Activated CD4-positive, alpha-beta T cell treated with anti-CD3 and anti-CD28 coated beads, Interleukin-2, amount 10 ng/mL, durations not matched to agents 24 days and 14 days (primary cell): ENCODE measurements at regions not wholly inside any gene's neighbourhood (a gene's known extent, or its start where the extent isn't known, plus 50 kb on each side); places are given as distances from the start of the nearest gene placed in this dataset.
"Not testable (repeated sequence)": the region's sequence is repeated elsewhere in the genome, so short reads cannot be mapped to it uniquely, and the experiment has no call there.

Source experiments
- DNase-seq: peaks from one replicate; pipeline ENCODE4 v3.0.0; 2022
- H3K27ac Mint-ChIP-seq: one replicate; pipeline ENCODE4 v1.8.0; 2022; ENCODE audit warnings: mild to moderate bottlenecking, mixed read lengths
- H3K27me3 Mint-ChIP-seq: one replicate; pipeline ENCODE4 v1.8.0; 2022; ENCODE audit warnings: mixed read lengths
- H3K36me3 Mint-ChIP-seq: one replicate; pipeline ENCODE4 v1.8.0; 2022; ENCODE audit warnings: low read depth, mild to moderate bottlenecking, mixed read lengths
- H3K4me1 Mint-ChIP-seq: one replicate; pipeline ENCODE4 v1.8.0; 2021; ENCODE audit warnings: mixed read lengths
- H3K4me3 Mint-ChIP-seq: one replicate; pipeline ENCODE4 v1.8.0; 2022; ENCODE audit warnings: mild to moderate bottlenecking, moderate library complexity, mixed read lengths
- H3K9me3 Mint-ChIP-seq: one replicate; pipeline ENCODE4 v1.8.0; 2021; ENCODE audit warnings: mixed read lengths
- intact Hi-C: fragments of 100-400 bp; cut with micrococcal nuclease; formaldehyde crosslinking; loops from one replicate; pipeline ENCODE4 v1.15.1; 2023

DNA sequence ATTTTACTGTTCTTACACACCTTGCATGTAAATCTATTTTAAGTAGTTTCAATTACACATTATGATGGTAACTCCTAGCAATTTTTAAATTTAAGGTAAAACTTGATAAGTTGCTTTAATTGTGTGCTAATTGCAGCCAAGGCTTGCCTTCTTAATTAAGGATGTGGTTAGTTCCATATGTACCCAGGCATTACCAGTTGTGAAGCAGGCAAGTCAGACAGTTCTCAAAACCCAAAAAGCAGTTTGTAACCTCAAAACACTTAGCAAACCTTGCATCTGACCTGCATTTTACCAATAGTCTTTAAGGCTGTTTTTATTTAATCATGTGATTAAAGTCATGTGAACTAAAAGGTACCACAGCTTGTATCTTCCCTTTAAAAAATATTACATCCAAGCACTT, 1159.4 kb downstream of the DSC3 start:
- no peaks in the 10 kb centered on the region for H3K4me1 Mint-ChIP-seq
- no peak for DNase-seq
- H3K27ac Mint-ChIP-seq: no peak overlapping the region
- H3K4me3 Mint-ChIP-seq: no peak overlapping the region
- no peaks in the 10 kb centered on the region for H3K9me3 Mint-ChIP-seq
- no peaks in the 10 kb centered on the region for H3K36me3 Mint-ChIP-seq
- no peaks in the 10 kb centered on the region for H3K27me3 Mint-ChIP-seq
- intact Hi-C loops: no loop called here

DNA sequence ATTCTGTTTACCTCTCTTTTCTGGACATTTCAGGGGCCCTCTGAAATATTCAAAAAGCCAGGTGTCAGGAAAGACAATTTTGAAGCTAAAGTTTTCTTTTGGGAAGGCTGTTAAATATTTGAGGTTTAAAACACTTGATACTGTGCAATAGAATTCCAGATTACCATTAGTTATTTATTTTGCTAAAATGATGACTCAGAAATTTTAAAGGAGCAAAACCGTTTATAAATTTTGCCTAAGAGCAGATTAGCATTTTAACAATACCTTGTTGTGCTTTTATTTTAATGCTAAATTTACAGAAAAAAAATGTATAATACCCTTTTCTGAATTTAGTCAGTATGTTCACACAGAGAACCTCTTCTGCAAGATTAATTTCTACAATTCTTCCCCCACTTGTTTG, 1159.9 kb downstream of the DSC3 start:
- no peaks in the 10 kb centered on the region for H3K4me1 Mint-ChIP-seq
- H3K27me3 Mint-ChIP-seq: no peaks in the 10 kb centered on the region
- intact Hi-C loops: no loop called here
- H3K36me3 Mint-ChIP-seq: no peaks in the 10 kb centered on the region
- no peak for DNase-seq
- no peak overlapping the region for H3K4me3 Mint-ChIP-seq
- H3K27ac Mint-ChIP-seq: no peak overlapping the region
- H3K9me3 Mint-ChIP-seq: no peaks in the 10 kb centered on the region

DNA sequence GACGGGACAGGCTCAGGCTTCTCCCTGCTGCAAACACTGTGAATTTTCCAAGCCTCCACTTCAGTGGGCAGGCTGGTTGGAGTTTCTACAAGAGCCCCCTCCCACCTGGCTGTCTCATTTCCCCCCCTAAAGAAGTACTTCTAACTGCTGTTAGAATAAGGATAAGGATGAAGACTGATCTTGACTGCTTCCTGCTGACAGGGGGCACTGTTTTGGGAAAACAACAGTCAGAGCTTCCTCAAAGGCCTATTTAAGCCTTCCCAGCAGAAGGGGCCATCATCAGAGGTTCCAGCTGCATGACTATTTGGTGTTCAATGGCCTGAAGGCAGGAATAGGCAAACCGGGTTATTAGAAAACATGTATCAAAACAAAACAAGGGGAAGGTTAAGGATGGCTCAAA, 1162.8 kb downstream of the DSC3 start:
- no peak overlapping the region for H3K4me3 Mint-ChIP-seq
- no peak overlapping the region for H3K27ac Mint-ChIP-seq
- no peaks in the 10 kb centered on the region for H3K4me1 Mint-ChIP-seq
- intact Hi-C loops: loop anchor here (10.0 kb wide), 2 partner anchors 405 to 1095 kb away; no protein-coding TSS in a partner anchor
- DNase-seq: no peak
- H3K9me3 Mint-ChIP-seq: no peaks in the 10 kb centered on the region
- H3K36me3 Mint-ChIP-seq: no peaks in the 10 kb centered on the region
- no peaks in the 10 kb centered on the region for H3K27me3 Mint-ChIP-seq

DNA sequence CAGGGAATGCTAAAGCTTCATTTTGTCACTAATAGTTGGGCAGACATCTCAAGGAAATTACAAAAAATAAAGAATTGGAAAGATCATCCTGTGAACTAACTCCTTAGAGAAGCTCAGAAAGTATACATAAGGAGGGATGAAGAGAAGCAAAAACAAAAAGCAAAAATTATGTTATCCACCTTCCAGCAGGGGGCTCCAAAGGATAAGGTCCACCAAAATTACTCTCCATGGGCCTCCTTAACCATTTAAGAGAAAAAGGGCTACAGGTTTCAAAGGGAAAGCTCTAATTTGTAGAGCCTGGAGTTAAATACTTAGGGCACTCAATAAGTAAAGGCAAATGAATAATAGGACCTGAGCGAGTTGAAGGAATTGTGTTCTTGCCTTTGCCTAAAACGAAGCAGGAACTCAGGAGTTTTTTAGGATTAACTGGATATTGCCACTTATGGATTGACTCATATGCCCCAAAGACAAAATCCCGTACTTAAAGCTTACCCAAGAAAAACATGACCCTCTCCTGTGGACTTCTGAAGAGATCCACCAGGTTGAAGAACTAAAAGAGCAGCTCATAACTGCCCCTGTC, 1167.9 kb downstream of the DSC3 start:
- no peaks in the 10 kb centered on the region for H3K9me3 Mint-ChIP-seq
- no peak overlapping the region for H3K4me3 Mint-ChIP-seq
- no peaks in the 10 kb centered on the region for H3K36me3 Mint-ChIP-seq
- H3K27me3 Mint-ChIP-seq: no peaks in the 10 kb centered on the region
- no peaks in the 10 kb centered on the region for H3K4me1 Mint-ChIP-seq
- intact Hi-C loops: loop anchor here (10.0 kb wide), 2 partner anchors 410 to 1100 kb away; no protein-coding TSS in a partner anchor
- no peak for DNase-seq
- H3K27ac Mint-ChIP-seq: no peak overlapping the region

DNA sequence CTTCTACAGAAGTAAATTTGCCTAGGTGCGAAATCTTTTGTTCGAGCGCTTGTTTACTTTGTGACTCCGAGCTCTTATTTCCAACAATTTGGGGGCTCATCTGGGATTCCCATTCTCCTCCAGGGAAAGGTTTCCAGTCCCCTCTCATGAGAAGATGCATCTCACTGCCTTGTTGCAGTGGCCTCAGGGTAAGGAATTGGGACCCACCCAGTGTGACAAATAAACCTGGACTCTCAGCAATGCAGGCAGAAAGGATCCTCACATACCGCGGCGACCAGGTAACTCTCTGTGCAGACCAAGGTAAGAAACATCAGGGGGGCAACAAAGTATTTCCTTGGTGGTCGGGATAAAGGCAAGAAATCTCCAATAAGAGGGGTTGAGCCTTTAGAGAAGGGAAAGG, 1169.3 kb downstream of the DSC3 start:
- intact Hi-C loops: loop anchor here (10.0 kb wide), 2 partner anchors 412 to 1102 kb away; no protein-coding TSS in a partner anchor
- Mint-ChIP-seq H3K36me3 (no peaks in the 10 kb centered on the region), H3K27me3 (no peaks in the 10 kb centered on the region), H3K4me1 (no peaks in the 10 kb centered on the region), H3K4me3 (no peak overlapping the region), H3K27ac (no peak overlapping the region), H3K9me3 (peaks cover 4% of the 10 kb centered on the region)
- DNase-seq: no peak

DNA sequence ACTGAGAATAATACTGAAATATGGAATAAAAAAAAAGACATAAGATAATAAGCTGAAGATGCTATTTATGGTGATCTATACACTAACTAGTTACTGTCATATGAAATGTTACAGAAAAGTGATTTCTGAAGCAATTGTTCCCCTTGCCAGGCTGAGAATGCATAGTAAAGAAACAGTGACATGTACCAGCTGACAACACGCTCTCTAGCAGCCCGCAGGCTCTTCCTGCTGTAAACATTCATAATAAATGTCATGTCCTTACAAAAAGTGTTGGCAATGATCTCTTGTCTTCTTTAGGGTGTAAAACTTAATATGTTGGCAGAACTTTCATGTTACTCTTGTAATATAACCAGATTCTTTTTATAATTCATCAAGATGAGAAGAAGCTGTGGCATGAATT, 1171.3 kb downstream of the DSC3 start:
- Mint-ChIP-seq H3K27me3 (no peaks in the 10 kb centered on the region), H3K27ac (no peak overlapping the region), H3K36me3 (no peaks in the 10 kb centered on the region), H3K4me1 (no peaks in the 10 kb centered on the region), H3K4me3 (no peak overlapping the region), H3K9me3 (peaks cover 4% of the 10 kb centered on the region)
- no peak for DNase-seq
- intact Hi-C loops: loop anchor here (10.0 kb wide), 2 partner anchors 414 to 1104 kb away; no protein-coding TSS in a partner anchor

DNA sequence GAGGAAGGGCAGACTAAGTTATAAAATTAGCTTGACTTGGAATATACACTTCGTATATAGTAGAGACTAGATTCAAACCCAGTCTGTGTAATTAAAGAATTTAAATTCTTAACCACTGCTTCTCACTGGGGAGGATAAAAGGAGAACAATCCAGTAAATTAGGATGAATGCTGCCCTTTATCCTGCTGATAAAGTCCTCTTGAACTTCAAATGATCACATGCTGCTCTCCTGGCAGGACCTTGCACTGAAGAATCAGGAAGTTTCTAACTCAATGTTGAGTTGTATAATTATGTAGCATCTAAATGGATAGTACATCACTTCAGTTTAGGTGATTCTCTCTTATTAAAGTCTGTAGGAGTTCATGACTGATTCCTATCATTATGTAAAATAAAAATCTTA, 1179.7 kb downstream of the DSC3 start:
- intact Hi-C loops: no loop called here
- no peaks in the 10 kb centered on the region for H3K9me3 Mint-ChIP-seq
- no peaks in the 10 kb centered on the region for H3K4me1 Mint-ChIP-seq

DNA sequence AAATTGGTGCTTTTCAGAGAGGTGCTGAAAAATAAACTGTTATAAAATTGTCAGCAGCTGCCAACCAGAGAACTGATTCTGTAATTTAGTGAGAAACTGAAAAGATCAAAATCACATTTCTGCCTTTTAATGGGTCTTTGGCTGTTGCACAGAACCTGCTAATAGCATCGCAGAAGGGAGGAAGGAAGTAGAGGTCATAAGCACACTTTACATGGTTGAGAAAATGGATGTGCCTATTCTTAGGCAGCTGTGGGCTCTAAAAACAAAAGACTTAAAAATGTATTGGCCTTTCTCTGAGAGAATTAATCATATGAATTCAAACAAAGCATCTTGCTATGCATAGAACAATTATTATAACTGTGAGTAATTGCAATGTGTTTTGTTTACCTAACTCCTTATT, 1186.9 kb downstream of the DSC3 start:
- H3K9me3 Mint-ChIP-seq: no peaks in the 10 kb centered on the region
- intact Hi-C loops: no loop called here
- no peaks in the 10 kb centered on the region for H3K4me1 Mint-ChIP-seq
- no peaks in the 10 kb centered on the region for H3K27me3 Mint-ChIP-seq
- no peak overlapping the region for H3K27ac Mint-ChIP-seq
- DNase-seq: no peak
- no peak overlapping the region for H3K4me3 Mint-ChIP-seq
- no peaks in the 10 kb centered on the region for H3K36me3 Mint-ChIP-seq

More for the DNA sequence above, 1179.7 kb downstream of the DSC3 start:
- no peaks in the 10 kb centered on the region for H3K36me3 Mint-ChIP-seq
- no peak overlapping the region for H3K4me3 Mint-ChIP-seq
- no peak for DNase-seq
- H3K27ac Mint-ChIP-seq: no peak overlapping the region
- H3K27me3 Mint-ChIP-seq: no peaks in the 10 kb centered on the region

DNA sequence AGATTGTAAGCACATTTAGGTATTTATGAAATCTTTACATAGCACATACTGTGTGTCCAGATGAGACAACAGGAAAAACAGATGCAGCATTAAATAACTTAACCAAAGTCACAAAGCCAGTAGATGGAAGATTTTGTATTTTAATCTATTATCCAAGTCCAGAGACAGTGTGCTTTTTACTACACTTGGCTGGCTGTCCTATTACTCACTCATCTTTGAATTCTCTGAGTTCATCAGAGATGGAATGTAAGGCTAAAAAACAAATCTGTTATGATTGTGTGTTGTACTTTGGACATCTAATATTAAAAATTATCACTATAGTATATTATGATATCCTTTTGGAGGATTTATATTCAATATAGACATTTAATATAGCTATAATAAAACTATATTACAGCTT, 1189.4 kb downstream of the DSC3 start:
- no peaks in the 10 kb centered on the region for H3K4me1 Mint-ChIP-seq

DNA sequence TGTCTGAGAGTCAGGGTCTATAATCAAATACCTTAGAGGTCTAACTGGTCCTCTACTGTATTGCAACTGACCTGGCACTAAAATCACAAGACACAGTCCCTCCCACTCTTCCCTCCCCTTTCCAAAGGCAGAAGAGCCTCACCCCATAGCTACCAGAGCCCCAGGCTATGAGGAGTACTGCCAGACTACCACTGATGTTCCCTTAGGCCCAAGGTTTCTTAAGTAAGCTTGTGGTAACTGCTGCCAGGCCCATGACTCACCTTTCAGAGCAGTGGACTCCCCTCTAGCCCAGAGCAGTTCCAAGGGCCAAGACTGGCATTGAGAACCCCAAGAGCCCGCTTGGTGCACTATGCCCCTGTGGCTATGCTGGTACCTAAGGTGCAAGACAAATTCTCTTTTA, 1193.4 kb downstream of the DSC3 start:
- no peaks in the 10 kb centered on the region for H3K4me1 Mint-ChIP-seq
- intact Hi-C loops: no loop called here
- H3K36me3 Mint-ChIP-seq: no peaks in the 10 kb centered on the region
- H3K9me3 Mint-ChIP-seq: peaks cover 6% of the 10 kb centered on the region
- DNase-seq: no peak
- no peaks in the 10 kb centered on the region for H3K27me3 Mint-ChIP-seq
- H3K4me3 Mint-ChIP-seq: no peak overlapping the region
- no peak overlapping the region for H3K27ac Mint-ChIP-seq

More for the DNA sequence above, 1189.4 kb downstream of the DSC3 start:
- Mint-ChIP-seq H3K36me3 (no peaks in the 10 kb centered on the region), H3K27ac (no peak overlapping the region), H3K9me3 (no peaks in the 10 kb centered on the region), H3K27me3 (no peaks in the 10 kb centered on the region), H3K4me3 (no peak overlapping the region)
- intact Hi-C loops: no loop called here
- DNase-seq: no peak

DNA sequence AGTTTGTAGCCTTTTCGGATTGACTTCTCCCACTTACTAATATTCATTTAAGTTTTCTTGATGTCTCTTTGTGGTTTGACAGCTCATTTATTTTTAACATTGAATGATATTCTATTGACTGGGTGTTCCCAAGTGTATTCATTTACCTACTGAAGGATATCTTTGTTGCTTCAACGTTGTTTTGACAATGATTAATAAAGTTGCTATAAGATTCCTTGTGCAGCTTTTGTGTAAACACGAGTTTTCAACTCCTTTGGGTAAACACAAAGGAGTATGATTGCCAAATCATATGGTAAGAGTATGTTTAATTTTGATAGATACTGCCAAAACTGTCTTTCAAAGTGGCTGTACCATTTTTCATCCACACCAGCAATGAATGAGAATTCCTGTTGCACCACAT, 1200.9 kb downstream of the DSC3 start:
- DNase-seq: no peak
- intact Hi-C loops: no loop called here
- no peaks in the 10 kb centered on the region for H3K4me1 Mint-ChIP-seq
- no peaks in the 10 kb centered on the region for H3K27me3 Mint-ChIP-seq
- no peak overlapping the region for H3K4me3 Mint-ChIP-seq
- no peak overlapping the region for H3K27ac Mint-ChIP-seq
- no peaks in the 10 kb centered on the region for H3K36me3 Mint-ChIP-seq
- no peaks in the 10 kb centered on the region for H3K9me3 Mint-ChIP-seq

DNA sequence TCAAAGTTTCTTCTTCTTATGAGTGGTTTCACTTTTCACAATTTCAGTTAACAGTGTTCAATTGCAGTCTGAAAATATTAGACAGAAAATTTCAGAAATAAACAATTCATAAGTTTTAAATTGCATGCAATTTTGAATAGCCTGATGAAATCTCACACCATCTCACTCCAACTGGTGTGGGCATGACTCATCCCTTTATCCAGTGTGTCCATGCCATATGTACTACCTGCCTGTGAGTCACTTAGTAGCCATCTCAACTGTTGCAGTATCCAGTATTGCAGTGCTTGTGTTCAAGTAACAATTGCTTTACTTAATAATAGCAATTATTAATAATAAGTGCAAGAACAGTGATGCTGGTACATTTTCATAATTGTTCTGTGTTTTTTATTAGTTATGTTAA, 1202.5 kb downstream of the DSC3 start:
- DNase-seq: no peak
- no peaks in the 10 kb centered on the region for H3K4me1 Mint-ChIP-seq
- no peaks in the 10 kb centered on the region for H3K9me3 Mint-ChIP-seq
- no peaks in the 10 kb centered on the region for H3K27me3 Mint-ChIP-seq
- intact Hi-C loops: no loop called here
- H3K36me3 Mint-ChIP-seq: no peaks in the 10 kb centered on the region
- no peak overlapping the region for H3K4me3 Mint-ChIP-seq
- no peak overlapping the region for H3K27ac Mint-ChIP-seq

DNA sequence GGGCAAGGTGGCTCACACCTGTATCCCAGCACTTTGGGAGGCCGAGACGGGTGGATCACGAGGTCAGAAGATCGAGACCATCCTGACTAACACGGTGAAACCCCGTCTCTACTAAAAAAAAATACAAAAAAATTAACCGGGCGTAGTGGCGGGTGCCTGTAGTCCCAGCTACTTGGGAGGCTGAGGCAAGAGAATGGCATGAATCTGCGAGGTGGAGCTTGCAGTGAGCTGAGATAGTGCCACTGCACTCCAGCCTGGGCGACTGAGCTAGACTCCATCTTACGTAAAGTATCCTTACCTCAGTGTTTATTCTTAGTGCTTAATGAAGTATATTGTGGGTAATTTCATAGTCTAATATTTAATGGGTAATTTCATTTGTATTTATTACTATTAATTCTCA, 1203.6 kb downstream of the DSC3 start:
- DNase-seq, H3K36me3 Mint-ChIP-seq, H3K4me3 Mint-ChIP-seq, intact Hi-C loops, H3K27me3 Mint-ChIP-seq, H3K27ac Mint-ChIP-seq, H3K4me1 Mint-ChIP-seq, H3K9me3 Mint-ChIP-seq: not testable (repeated sequence)

DNA sequence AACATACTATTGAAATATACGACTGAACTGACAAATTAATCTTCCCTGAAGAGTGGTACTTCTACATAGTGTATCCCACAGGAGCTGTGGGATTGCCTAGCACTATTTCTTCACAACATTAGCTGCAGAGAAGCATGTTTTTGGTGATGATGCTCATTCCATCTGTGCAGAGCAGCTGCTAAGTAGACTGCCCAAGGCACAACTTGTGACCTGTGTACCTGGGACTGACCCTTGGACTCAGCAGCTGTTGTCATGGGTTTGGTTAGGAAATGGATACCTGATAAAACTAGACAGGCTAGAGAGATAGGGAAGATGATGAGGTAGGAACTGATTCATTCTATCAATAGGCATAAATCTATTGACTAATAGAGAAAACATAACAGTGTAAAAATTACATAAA, 1204.0 kb downstream of the DSC3 start:
- Mint-ChIP-seq H3K4me3 (no peak overlapping the region), H3K27me3 (no peaks in the 10 kb centered on the region), H3K36me3 (no peaks in the 10 kb centered on the region), H3K27ac (no peak overlapping the region), H3K4me1 (no peaks in the 10 kb centered on the region), H3K9me3 (peaks cover 5% of the 10 kb centered on the region)
- DNase-seq: no peak
- intact Hi-C loops: no loop called here

DNA sequence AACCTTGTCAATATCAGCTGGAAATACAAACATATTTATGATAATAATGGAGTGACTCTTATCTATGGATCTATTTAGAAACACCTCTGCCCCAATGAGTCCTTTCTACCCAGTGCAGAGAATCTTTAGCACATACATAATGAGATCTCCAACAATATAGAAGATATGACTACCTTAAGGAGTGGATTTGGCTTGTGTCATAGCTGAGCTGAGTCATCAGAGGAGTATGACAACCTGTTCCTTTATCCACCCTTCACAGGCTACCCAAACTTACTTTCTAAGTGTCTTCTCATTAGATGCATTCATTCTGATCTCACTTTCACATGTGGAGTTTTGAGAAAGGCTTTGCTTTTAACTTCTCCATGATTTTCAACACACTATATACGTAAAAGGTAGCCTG, 1218.9 kb downstream of the DSC3 start:
- no peaks in the 10 kb centered on the region for H3K27me3 Mint-ChIP-seq
- no peak for DNase-seq
- H3K9me3 Mint-ChIP-seq: no peaks in the 10 kb centered on the region
- H3K27ac Mint-ChIP-seq: no peak overlapping the region
- H3K4me3 Mint-ChIP-seq: no peak overlapping the region
- intact Hi-C loops: no loop called here
- no peaks in the 10 kb centered on the region for H3K36me3 Mint-ChIP-seq
- H3K4me1 Mint-ChIP-seq: no peaks in the 10 kb centered on the region
